Stomach (tissue), 4 donors: ENCODE measurements at regions not wholly inside any gene's neighbourhood (a gene's known extent, or its start where the extent isn't known, plus 50 kb on each side); places are given as distances from the start of the nearest gene placed in this dataset.

ENCODE experiments used
- CTCF ChIP-seq, 7 experiments: fragments of 450-650 bp in 4 of 7; fragments of 200-600 bp in 3 of 7; sonication (generic) in 3 of 7; IDR thresholded peaks; one replicate each; pipeline ENCODE4 v1.5.1; 2016 to 2019; ENCODE audit warnings: antibody characterized with exemption in 7 of 7, control low read depth in 2 of 7, mild to moderate bottlenecking in 1 of 7
- POLR2AphosphoS5 ChIP-seq, 3 donors: sonication (generic); formaldehyde crosslinking; IDR thresholded peaks; one replicate each; pipeline ENCODE4 v1.6.1; 2016; ENCODE audit warnings: antibody characterized with exemption in 3 of 3

GRCh38 chr2:67216881-67217280, 180.3 kb upstream of the ETAA1 start:
- TF ChIP-seq POLR2AphosphoS5 (IDR thresholded peaks at IDR 0.05) (no peak), CTCF (IDR thresholded peaks at IDR 0.05) (no peak)
